WI38 (cell line): ENCODE measurements at regions not wholly inside any gene's neighbourhood (a gene's known extent, or its start where the extent isn't known, plus 50 kb on each side); places are given as distances from the start of the nearest gene placed in this dataset.

Experiments used
- H3K4me3 ChIP-seq: 2 replicates; pipeline ENCODE4 v1.5.1; 2011; ENCODE audit warnings: low read depth, mild to moderate bottlenecking, control low read depth, low read length
- CTCF ChIP-seq: IDR thresholded peaks from 2 replicates; pipeline ENCODE4 v1.5.1; 2012; ENCODE audit warnings: low read depth, mild to moderate bottlenecking, control low read depth, low read length

DNA sequence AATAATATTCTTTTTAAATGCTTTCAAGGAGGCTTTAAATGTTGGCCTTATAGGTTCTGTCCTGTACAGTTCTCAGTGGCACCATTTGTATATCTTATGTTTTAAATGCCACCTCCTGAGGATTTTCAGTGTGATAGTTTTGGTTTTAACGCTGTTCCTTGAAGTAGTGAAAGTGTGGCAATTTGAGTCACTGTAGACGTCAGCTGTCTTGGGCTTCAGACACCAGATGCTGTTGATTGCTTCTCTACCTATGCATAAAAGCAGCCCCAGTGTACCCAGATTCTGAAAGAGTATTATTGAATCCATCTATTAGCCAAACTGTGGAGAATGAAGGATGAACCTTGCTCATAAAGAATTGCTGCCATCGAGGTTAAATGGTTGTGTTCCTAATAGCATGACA lies 316.8 kb upstream of the GBE1 start:
- no peak overlapping the region for H3K4me3 ChIP-seq
- TF ChIP-seq CTCF: no peak

DNA sequence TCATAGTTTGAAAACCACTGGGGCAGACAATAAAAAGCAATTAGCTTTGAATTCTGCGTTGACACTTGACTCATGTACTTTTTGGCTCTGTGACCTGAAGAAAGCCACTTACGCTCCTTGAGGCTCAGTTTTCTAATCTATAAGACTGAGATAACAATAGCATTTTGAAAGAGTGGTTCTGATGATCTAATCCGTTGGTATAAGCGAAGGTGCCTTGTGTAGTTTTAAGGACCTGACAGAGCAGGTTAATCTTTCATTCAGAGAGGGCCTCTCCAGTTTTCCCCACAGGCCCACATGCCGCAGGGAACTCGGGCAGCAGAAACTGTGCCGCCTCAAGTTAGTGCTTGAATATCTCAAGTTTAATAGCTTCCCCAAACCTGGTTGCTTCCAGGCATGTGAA lies 306.0 kb upstream of the GBE1 start:
- TF ChIP-seq CTCF: no peak
- no peak overlapping the region for H3K4me3 ChIP-seq

GRCh38 chr3:82058809-82059208 lies 297.4 kb upstream of the GBE1 start:
- no peak for TF ChIP-seq CTCF
- H3K4me3 ChIP-seq: no peak overlapping the region

DNA sequence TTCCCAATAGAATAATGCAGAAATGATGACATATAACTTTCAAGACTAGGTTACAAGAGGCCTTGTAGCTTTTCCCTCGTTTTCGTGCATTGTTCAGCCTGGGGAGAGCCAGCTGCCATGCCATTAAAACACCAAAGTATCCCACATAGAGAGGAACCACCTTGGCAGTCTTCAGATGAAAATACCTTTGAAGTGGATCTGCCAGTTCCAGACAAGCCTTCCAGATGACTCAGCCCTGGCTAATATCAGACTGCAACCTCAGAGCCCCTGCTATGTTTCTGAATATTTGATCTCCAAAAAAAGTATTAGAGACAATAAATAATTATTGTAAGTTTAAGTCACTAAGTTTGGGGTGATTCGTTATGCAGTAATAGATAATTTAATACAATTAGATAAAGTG lies 294.3 kb upstream of the GBE1 start:
- TF ChIP-seq CTCF: no peak
- no peak overlapping the region for H3K4me3 ChIP-seq

DNA sequence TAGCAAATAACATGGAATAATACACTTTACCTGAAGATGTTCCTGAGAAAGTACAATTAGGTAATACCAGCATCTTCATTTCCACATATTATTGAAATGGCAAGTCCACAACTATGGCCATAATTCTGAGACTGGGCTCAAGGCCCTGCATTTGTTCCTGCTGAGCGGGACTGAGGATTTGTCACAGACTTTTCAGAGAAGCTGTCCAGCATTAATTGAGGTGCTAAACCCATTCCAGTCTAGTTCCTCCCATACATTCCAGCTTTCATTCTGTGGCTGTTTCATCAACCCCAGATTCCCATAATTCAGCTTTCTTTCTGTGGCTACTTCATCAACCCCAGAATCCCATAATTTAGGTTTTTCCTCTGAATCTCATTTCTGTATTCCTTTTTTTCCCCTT lies 293.4 kb upstream of the GBE1 start:
- no peak overlapping the region for H3K4me3 ChIP-seq
- no peak for TF ChIP-seq CTCF

- TF ChIP-seq CTCF: no peak
Measured at GRCh38 chr3:82053236-82053635, 291.8 kb upstream of the GBE1 start.

DNA sequence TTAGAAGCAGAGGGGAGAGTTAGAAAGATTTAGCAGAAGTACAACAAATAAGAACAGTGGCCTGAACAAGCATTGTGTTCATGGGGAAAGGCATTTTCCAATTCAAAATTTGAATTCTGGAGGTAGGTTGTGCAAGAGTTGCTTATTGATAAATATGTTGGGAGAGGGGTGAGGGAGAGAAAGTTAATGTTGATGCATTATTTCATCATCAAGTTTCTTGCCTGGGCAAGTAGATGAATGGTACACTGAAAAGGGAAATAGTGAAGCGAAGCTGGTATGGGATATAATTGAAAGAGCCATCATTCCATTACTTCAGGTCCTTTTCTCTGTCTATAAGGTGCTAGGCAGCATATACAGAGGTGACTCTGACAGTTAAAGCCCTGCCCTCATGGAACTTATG lies 288.9 kb upstream of the GBE1 start:
- no peak for TF ChIP-seq CTCF
- no peak overlapping the region for H3K4me3 ChIP-seq

More at GRCh38 chr3:82053236-82053635, 291.8 kb upstream of the GBE1 start:
- H3K4me3 ChIP-seq: no peak overlapping the region

GRCh38 chr3:82048711-82049110 lies 287.3 kb upstream of the GBE1 start:
- TF ChIP-seq CTCF: no peak
- no peak overlapping the region for H3K4me3 ChIP-seq
